Adipocyte (in vitro differentiated cells): ENCODE measurements at regions not wholly inside any gene's neighbourhood (a gene's known extent, or its start where the extent isn't known, plus 50 kb on each side); places are given as distances from the start of the nearest gene placed in this dataset.

Source experiments
- DNase-seq: peaks from one replicate; pipeline ENCODE4 v3.0.0-alpha.2; 2015; ENCODE audit warnings: low read depth
- H3K27me3 ChIP-seq: replicated peaks from 2 replicates; pipeline ENCODE4 v1.7.0; 2013; ENCODE audit warnings: mild to moderate bottlenecking, low read length, moderate library complexity; ENCODE audit not compliant: control insufficient read depth, insufficient read depth
- H3K36me3 ChIP-seq: 2 replicates; pipeline ENCODE4 v1.7.0; 2013; ENCODE audit warnings: low read length, mild to moderate bottlenecking, moderate library complexity; ENCODE audit not compliant: control insufficient read depth, insufficient read depth, severe bottlenecking
- H3K4me1 ChIP-seq: 2 replicates; pipeline ENCODE4 v1.7.0; 2013; ENCODE audit warnings: mild to moderate bottlenecking, low read length, moderate library complexity; ENCODE audit not compliant: control insufficient read depth, insufficient read depth
- H3K4me3 ChIP-seq: 2 replicates; pipeline ENCODE4 v1.7.0; 2013; ENCODE audit warnings: mild to moderate bottlenecking, low read length, moderate library complexity
- H3K9ac ChIP-seq: 2 replicates; pipeline ENCODE4 v1.7.0; 2013; ENCODE audit warnings: mild to moderate bottlenecking, low read length, moderate library complexity
- H3K9me3 ChIP-seq: 2 replicates; pipeline ENCODE4 v1.7.0; 2013; ENCODE audit warnings: mild to moderate bottlenecking, low read length, moderate library complexity; ENCODE audit not compliant: control insufficient read depth

DNA sequence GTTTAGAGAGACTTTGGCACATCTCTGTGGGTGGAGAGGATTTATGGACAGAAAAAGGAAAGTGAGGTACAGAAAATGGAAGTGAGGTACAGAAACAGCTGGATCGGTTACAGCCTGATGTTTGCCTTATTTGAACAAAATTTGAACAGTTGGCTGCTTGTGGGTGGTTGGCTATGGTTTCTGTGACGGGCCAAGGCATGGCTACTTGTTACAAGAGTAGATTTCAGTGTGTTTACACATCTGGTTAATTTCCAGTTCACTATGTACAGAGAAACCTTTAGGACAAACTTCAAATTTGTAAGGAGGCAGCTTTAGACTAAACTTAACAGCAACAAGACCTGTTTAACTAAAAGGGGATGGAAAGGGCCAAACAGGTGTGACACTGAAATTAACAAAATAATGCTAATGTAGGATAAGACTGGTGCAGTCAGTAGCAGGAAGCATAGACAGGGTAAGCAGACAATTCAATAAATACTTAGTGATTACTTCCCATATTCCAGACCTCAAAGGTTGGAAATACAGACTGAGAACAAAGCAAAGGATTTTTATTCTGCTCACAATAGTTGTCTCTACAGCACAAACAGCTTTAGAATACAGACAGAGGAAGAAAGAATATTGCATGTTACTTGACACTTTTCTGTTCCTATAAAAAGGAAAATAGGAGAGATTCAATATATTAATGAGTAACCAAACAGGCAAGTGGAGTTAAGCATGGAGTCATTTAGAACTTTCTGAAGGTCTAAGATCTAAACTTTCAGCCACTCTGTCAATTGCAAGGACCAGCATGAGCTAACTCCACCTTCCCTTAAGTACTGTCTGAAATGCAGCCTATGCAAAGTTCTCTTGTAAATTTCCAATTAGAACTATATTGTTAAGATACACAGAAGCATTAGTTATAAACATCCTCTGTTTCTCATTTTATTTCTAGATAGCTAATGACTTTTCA is 294.4 kb upstream of the FAT4 start:
- Histone ChIP-seq H3K9me3 (peaks cover 4% of the 10 kb centered on the region), H3K4me3 (no peak overlapping the region), H3K36me3 (no peaks in the 10 kb centered on the region), H3K4me1 (no peaks in the 10 kb centered on the region), H3K27me3 (no peaks in the 10 kb centered on the region), H3K9ac (no peak overlapping the region)
- no peak for DNase-seq

DNA sequence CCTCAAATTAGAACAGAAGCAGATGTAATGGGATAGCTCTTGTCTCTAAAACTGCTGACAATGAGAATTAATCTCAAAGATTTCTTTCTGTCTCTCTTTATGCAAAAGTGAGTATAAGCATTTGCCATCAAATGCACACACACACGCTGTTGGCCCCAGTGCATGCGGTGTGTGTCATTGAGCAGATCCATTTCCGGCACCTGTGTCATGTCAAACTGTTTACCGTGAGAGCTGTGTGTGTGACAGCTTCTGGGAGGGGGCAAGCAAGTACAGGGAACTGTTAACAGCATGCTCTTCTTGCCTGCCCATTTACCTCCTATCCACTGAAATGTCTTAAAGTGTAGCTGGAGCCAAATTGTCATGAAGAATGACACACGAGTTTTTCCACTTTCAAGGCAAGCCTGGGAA is 297.9 kb upstream of the FAT4 start:
- no peak for DNase-seq
- H3K36me3 ChIP-seq, result no peaks in the 10 kb centered on the region
- peaks cover 4% of the 10 kb centered on the region for H3K9me3 ChIP-seq
- no peaks in the 10 kb centered on the region for H3K27me3 ChIP-seq
- no peak overlapping the region for H3K9ac ChIP-seq
- H3K4me1 ChIP-seq, result no peaks in the 10 kb centered on the region
- no peak overlapping the region for H3K4me3 ChIP-seq

DNA sequence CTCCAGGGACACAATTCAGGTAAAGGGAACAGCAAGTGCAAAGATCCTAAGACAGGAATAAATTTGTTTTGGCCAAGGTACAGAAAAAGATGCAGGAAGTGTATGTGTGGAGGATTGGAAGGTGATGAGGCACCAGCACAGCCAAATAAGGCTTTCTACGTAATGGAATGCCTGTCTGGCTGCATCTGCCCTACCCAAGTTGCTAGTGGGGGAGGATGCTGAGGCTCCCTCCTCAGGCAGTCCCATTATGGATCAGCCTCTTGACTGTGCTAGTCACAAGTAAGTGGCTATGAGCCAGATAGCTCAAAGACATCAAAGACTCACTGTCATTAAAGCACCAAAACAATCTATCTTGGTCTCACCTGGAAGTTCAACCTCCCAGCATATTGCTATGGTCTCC is 300.9 kb upstream of the FAT4 start:
- H3K27me3 ChIP-seq, result no peaks in the 10 kb centered on the region
- no peak for DNase-seq
- no peaks in the 10 kb centered on the region for H3K9me3 ChIP-seq
- no peak overlapping the region for H3K4me3 ChIP-seq
- H3K9ac ChIP-seq, result no peak overlapping the region
- H3K36me3 ChIP-seq, result no peaks in the 10 kb centered on the region
- H3K4me1 ChIP-seq, result no peaks in the 10 kb centered on the region

DNA sequence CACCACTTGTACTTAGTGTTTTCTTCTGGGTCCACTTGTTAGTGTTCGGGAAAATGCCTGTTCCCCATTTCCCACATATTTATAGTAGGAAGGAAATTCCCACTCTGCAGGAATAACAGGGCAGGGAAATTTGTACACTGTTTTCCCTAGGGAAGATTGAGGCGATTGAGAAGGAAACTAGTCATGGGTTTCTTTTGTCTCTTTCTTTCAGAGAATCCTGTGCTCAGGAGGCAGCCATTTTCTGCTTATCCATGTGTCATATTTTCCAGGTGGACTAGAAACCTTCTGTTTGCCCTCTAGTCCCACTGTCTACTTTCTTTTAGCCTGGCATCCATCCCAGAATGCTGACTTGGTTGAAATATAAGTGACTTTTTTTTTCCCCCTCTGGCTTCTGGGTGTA is 299.1 kb upstream of the ANKRD50 start:
- DNase-seq, result no peak
- Histone ChIP-seq H3K36me3 (no peaks in the 10 kb centered on the region), H3K4me1 (no peaks in the 10 kb centered on the region), H3K9me3 (peaks cover 4% of the 10 kb centered on the region), H3K9ac (no peak overlapping the region), H3K4me3 (no peak overlapping the region), H3K27me3 (no peaks in the 10 kb centered on the region)

DNA sequence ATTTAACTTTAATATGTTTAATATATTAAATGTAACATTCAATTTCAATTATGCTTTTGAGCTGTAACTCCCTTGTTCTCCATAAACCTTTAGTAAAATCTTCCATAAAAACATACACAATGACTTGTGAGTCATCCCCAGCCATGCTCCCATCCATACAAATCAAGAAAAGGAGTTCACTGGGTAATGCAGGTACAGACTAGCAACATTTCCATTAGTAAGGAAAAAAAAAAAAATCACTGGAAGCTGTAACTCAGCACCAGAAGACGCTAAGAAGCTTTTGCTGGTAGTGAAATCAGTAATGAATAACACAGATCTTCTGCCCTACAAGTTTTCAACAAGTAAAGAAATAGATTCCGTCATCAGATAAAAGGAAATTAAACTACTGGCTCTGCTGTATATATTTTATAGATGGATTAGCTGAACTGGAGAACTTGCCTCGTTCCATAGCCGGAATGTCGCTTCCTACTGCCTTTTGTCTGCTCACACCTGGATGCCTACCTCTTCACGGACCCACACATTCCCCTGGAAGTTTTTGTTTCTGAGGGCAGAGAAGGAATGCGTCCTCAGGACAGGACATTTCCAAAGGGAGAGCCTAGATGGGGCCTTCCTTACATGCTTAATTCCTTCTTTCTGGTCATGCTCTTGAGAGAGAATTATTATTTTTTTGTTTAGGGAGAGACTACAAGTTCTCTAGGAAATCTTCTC is 298.4 kb upstream of the ANKRD50 start:
- peaks cover 5% of the 10 kb centered on the region for H3K9me3 ChIP-seq
- no peaks in the 10 kb centered on the region for H3K27me3 ChIP-seq
- no peaks in the 10 kb centered on the region for H3K36me3 ChIP-seq
- H3K9ac ChIP-seq, result no peak overlapping the region
- DNase-seq, result no peak
- no peaks in the 10 kb centered on the region for H3K4me1 ChIP-seq
- no peak overlapping the region for H3K4me3 ChIP-seq

DNA sequence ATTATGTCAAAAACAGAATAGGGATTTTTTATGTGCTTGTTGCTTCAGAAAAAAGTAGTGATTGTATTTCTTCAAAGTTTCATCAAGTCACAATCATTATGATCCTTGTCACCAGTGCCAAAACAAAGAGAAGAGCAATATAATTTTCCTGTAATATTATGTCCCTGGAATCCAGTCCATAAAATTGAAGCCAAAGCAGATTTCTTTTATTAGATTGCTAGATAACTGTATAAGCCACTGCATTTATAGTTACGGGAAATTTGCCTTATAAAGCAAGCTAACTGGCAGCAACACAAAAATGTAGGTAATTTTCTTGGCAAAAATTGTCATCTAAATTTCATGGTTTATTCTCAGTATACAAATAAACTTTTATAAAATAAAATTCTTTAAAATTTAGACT is 296.1 kb upstream of the ANKRD50 start:
- Histone ChIP-seq H3K9me3 (peaks cover 5% of the 10 kb centered on the region), H3K4me1 (no peaks in the 10 kb centered on the region), H3K36me3 (no peaks in the 10 kb centered on the region), H3K4me3 (no peak overlapping the region), H3K27me3 (no peaks in the 10 kb centered on the region), H3K9ac (no peak overlapping the region)
- DNase-seq, result no peak

DNA sequence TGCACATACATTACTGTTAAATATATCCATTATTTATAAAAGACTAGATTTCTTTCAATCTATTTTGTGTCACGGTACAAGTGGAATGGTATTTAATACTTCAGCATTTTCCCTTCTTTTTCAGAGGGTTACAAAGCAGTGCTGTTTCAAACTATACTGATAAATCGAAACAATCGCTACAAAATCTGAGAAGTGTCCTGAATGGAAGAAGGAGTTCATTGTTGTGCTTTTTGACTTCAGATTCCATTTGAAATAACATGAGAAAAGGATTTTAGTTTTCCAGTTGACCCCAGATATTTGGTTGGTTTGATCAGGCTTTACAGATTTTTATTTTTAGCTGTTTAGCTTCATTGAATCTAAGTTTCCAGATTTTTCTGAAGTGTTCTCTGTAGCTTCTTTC is 292.1 kb upstream of the ANKRD50 start:
- Histone ChIP-seq H3K4me1 (no peaks in the 10 kb centered on the region), H3K9me3 (peaks cover 5% of the 10 kb centered on the region), H3K36me3 (no peaks in the 10 kb centered on the region), H3K27me3 (no peaks in the 10 kb centered on the region), H3K4me3 (no peak overlapping the region), H3K9ac (no peak overlapping the region)
- no peak for DNase-seq

DNA sequence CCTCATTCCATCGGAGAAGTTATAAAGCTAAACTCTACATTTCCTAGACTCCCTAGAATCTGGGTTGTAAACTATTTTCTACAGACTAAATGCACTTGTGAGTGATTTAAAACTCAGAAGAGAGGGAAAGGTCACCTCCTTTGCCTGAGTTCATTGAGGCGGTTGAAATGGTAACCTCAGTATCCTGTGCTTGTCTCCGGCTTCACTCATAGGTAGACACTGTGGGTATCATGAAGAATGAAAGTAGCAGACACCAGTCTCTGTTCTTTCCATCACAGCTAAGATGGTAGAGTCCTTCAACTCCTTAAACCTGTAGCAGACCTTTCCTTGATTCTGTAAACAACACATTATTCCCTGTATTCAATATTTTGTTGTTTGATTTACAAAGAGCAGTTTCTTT is 291.3 kb upstream of the ANKRD50 start:
- H3K4me1 ChIP-seq, result no peaks in the 10 kb centered on the region
- no peak overlapping the region for H3K9ac ChIP-seq
- no peak overlapping the region for H3K4me3 ChIP-seq
- no peaks in the 10 kb centered on the region for H3K27me3 ChIP-seq
- no peak for DNase-seq
- H3K36me3 ChIP-seq, result no peaks in the 10 kb centered on the region
- peaks cover 5% of the 10 kb centered on the region for H3K9me3 ChIP-seq

DNA sequence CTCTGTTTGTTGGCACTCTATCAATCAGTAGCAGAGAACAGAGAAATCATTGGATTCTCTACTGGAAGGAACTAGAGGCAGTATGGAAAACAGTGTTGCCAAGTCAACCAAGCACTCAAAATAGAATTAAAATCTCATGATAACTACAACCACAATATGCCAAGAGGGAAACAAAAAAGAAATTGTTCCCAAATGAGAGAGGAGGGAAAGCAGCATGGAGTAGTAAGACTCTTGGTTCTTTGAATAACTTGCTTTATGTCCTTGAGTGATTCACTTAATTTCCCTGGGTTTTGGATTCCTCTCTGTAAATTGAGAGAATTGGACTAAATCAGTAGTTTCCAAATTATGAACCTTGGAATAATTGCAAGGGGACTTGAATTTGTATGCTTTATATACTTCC is 285.5 kb upstream of the ANKRD50 start:
- H3K9me3 ChIP-seq, result no peaks in the 10 kb centered on the region

DNA sequence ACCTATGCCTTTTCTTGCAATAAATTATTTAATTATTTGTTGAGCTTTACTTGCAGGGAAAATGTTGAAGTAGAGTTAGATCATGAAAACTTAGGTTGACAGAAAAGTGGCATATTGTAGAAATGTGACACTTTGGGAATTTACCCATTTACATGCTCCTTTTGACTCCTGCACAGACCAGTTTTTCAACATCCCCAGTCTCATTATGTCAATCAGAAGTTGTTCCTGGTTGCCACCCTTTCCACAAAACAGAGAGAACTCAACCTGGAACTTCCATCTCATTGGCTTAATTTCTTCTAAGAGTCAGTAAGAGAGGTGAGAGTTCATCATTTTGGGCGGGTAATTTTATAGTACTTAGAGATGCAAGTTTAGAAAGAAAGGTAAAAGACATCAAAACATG is 284.6 kb upstream of the ANKRD50 start:
- Histone ChIP-seq H3K36me3 (no peaks in the 10 kb centered on the region), H3K4me1 (no peaks in the 10 kb centered on the region), H3K9me3 (no peaks in the 10 kb centered on the region), H3K9ac (no peak overlapping the region), H3K27me3 (no peaks in the 10 kb centered on the region), H3K4me3 (no peak overlapping the region)
- no peak for DNase-seq

More for the DNA sequence above, 285.5 kb upstream of the ANKRD50 start:
- H3K27me3 ChIP-seq, result no peaks in the 10 kb centered on the region
- H3K4me3 ChIP-seq, result no peak overlapping the region
- DNase-seq, result no peak
- no peaks in the 10 kb centered on the region for H3K36me3 ChIP-seq
- H3K4me1 ChIP-seq, result no peaks in the 10 kb centered on the region
- H3K9ac ChIP-seq, result no peak overlapping the region

DNA sequence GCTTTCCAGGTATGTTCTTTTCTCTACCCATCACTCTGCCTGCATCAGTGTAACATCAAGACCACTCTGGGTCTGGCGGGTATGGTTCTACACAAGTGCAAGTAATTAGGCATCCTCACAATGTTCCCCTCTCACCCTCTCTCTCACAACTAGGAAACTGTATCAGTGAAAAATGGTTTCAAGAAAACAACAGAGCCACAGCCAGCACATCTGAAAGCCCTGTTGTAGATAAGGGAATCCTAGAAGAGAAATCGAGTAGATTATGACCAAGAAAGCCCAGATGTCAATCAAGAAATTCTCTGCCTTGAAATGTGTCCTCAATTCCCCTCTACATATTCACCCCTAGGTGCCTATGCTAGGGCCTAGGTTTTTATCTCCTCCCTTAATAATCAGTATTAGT is 281.3 kb upstream of the ANKRD50 start:
- no peaks in the 10 kb centered on the region for H3K36me3 ChIP-seq
- H3K4me3 ChIP-seq, result no peak overlapping the region
- no peaks in the 10 kb centered on the region for H3K27me3 ChIP-seq

More for the DNA sequence above, 281.3 kb upstream of the ANKRD50 start:
- no peaks in the 10 kb centered on the region for H3K4me1 ChIP-seq
- DNase-seq, result no peak
- no peak overlapping the region for H3K9ac ChIP-seq
- H3K9me3 ChIP-seq, result no peaks in the 10 kb centered on the region
